HG02970 (cell line): ENCODE measurements at regions not wholly inside any gene's neighbourhood (a gene's known extent, or its start where the extent isn't known, plus 50 kb on each side); places are given as distances from the start of the nearest gene placed in this dataset.

ENCODE experiments used
- ATAC-seq: cut with Tn5 transposase; IDR thresholded peaks from one replicate; pipeline ENCODE4 v1.9.1; 2021; ENCODE audit warnings: mild to moderate bottlenecking, moderate library complexity, moderate number of reproducible peaks; ENCODE audit not compliant: unreplicated experiment, low FRiP score

- no peak for ATAC-seq
Measured at GRCh38 chr3:7793786-7794185, 707.8 kb upstream of the LMCD1 start.

- no peak for ATAC-seq
Measured at GRCh38 chr3:7798276-7798675, 703.3 kb upstream of the LMCD1 start.

- no peak for ATAC-seq
Measured at GRCh38 chr3:7800006-7800780, 701.4 kb upstream of the LMCD1 start.

GRCh38 chr3:7812490-7812889 lies 689.1 kb upstream of the LMCD1 start:
- no peak for ATAC-seq

- ATAC-seq = no peak
Measured at GRCh38 chr3:7813365-7813764, 688.3 kb upstream of the LMCD1 start.

- ATAC-seq = no peak
Measured at GRCh38 chr3:7817239-7817638, 684.4 kb upstream of the LMCD1 start.

- no peak for ATAC-seq
Measured at GRCh38 chr3:7820969-7821368, 680.7 kb upstream of the LMCD1 start.

- ATAC-seq = no peak
Measured at GRCh38 chr3:7821858-7822257, 679.8 kb upstream of the LMCD1 start.

GRCh38 chr3:7841451-7841850 lies 660.2 kb upstream of the LMCD1 start:
- no peak for ATAC-seq

- no peak for ATAC-seq
Measured at GRCh38 chr3:7843441-7843840, 658.2 kb upstream of the LMCD1 start.

- ATAC-seq = no peak
Measured at GRCh38 chr3:7847021-7847420, 654.6 kb upstream of the LMCD1 start.

GRCh38 chr3:7847521-7847920 lies 654.1 kb upstream of the LMCD1 start:
- ATAC-seq = no peak

GRCh38 chr3:7854266-7854665 lies 647.4 kb upstream of the LMCD1 start:
- ATAC-seq = no peak

- ATAC-seq = no peak
Measured at GRCh38 chr3:7854721-7855120, 646.9 kb upstream of the LMCD1 start.

- ATAC-seq = no peak
Measured at GRCh38 chr3:7865611-7866010, 636.0 kb upstream of the LMCD1 start.

GRCh38 chr3:7867587-7867986 lies 634.0 kb upstream of the LMCD1 start:
- ATAC-seq = no peak

GRCh38 chr3:7871003-7871560 lies 630.5 kb upstream of the LMCD1 start:
- no peak for ATAC-seq

GRCh38 chr3:7874116-7874515 lies 627.5 kb upstream of the LMCD1 start:
- no peak for ATAC-seq

GRCh38 chr3:7875925-7876324 lies 625.7 kb upstream of the LMCD1 start:
- no peak for ATAC-seq

GRCh38 chr3:7876741-7877297 lies 624.8 kb upstream of the LMCD1 start:
- no peak for ATAC-seq

- ATAC-seq = no peak
Measured at GRCh38 chr3:7877312-7877711, 624.3 kb upstream of the LMCD1 start.

GRCh38 chr3:7879572-7879971 lies 622.1 kb upstream of the LMCD1 start:
- no peak for ATAC-seq
